Cardiac fibroblast (primary cell): ENCODE measurements at regions not wholly inside any gene's neighbourhood (a gene's known extent, or its start where the extent isn't known, plus 50 kb on each side); places are given as distances from the start of the nearest gene placed in this dataset.

ENCODE experiments used
- DNase-seq, 2 donors: peaks; one replicate each; pipeline versions ENCODE4 v3.0.0 to v3.0.0-alpha.2; 2010; ENCODE audit warnings: low read depth in 2 of 2
- H3K4me3 ChIP-seq, 2 donors: replicated peaks in 1 of 2; 1 replicate in 1 of 2; 2 replicates in 1 of 2; pipeline ENCODE4 v1.5.1; 2011; ENCODE audit warnings: low read depth in 2 of 2, low read length in 2 of 2, mild to moderate bottlenecking in 2 of 2, moderate library complexity in 1 of 2
- CTCF ChIP-seq: IDR thresholded peaks from one replicate; pipeline ENCODE4 v1.5.1; 2011; ENCODE audit warnings: low read depth, mild to moderate bottlenecking, low read length, inconsistent platforms

DNA sequence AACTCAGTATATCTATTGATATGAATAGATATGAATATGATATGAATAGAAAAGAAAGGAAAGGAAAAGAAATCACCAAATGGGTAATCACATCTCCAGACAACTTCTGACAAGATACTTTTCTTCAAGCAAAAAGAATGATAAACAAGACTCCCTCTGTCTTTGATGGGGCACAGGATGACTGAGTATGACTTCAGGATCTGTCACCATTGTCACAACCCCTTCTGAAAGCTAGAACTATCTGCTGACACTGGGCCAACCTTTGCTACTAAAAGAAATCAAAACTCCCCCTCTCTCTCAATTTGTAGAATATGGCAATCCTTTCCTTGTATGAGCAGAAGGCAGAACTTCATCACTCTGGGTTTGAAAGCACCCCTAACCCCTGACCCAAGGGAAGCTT lies 267.2 kb upstream of the RASGEF1B start:
- no peak for DNase-seq
- no peak overlapping the region for H3K4me3 ChIP-seq
- TF ChIP-seq CTCF = no peak

GRCh38 chr4:81737865-81738559 lies 266.3 kb upstream of the RASGEF1B start:
- no peak for TF ChIP-seq CTCF
- H3K4me3 ChIP-seq = no peak overlapping the region
- DNase-seq = no peak

GRCh38 chr4:81736324-81736723 lies 264.6 kb upstream of the RASGEF1B start:
- no peak for DNase-seq
- H3K4me3 ChIP-seq = no peak overlapping the region
- TF ChIP-seq CTCF = no peak

DNA sequence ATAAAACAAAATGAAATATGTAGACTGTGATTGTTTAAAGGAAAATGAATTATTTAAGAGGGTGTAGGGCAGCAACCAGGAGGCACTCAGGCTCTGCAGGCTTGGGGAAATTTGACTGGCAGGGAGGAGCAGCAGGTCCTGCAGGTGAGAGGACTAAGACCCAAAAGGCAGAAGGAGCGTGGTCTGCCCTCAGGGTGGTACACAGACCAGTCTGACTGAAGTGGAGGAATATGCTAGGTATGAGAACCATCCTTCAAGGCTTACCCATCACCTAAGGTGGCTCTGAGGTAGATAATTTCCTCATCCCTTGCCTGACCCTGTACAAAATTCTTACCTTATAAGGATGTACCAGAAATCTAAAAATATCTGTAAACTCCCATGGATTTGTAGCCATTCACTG lies 261.3 kb upstream of the RASGEF1B start:
- no peak for DNase-seq
- no peak for TF ChIP-seq CTCF
- H3K4me3 ChIP-seq = no peak overlapping the region

- TF ChIP-seq CTCF = no peak
- no peak for DNase-seq
- H3K4me3 ChIP-seq = no peak overlapping the region
Observed at GRCh38 chr4:81724925-81725329, 253.2 kb upstream of the RASGEF1B start.

- no peak for TF ChIP-seq CTCF
- no peak overlapping the region for H3K4me3 ChIP-seq
- DNase-seq = peak; percentile 15 to 43
Observed at GRCh38 chr4:81723927-81724587, 252.3 kb upstream of the RASGEF1B start.
